ENCODE measurements at regions not wholly inside any gene's neighbourhood (a gene's known extent, or its start where the extent isn't known, plus 50 kb on each side); places are given as distances from the start of the nearest gene placed in this dataset.

- no peak overlapping the region for H3K27ac ChIP-seq
- no peak for TF ChIP-seq CTCF (IDR thresholded peaks at IDR 0.05)
- no peak for DNase-seq (ENCODE audit: low spot score)
- H3K4me3 ChIP-seq: no peak overlapping the region
Measured at GRCh38 chr20:59094576-59094975, 52.0 kb upstream of the PRELID3B start.
